SU-DHL-6 (cell line): ENCODE measurements at regions not wholly inside any gene's neighbourhood (a gene's known extent, or its start where the extent isn't known, plus 50 kb on each side); places are given as distances from the start of the nearest gene placed in this dataset.

Experiments
- H2AFZ ChIP-seq: fragments of 200-600 bp; sonication (generic); 2 replicates; pipeline ENCODE4 v1.6.1; 2014; ENCODE audit warnings: low read depth, mild to moderate bottlenecking, moderate library complexity, mixed read lengths, antibody characterized with exemption, low read length; ENCODE audit not compliant: severe bottlenecking
- H3F3A ChIP-seq: fragments of 200-600 bp; shearing (Covaris generic); 2 replicates; pipeline ENCODE4 v1.6.0; 2016; ENCODE audit warnings: antibody characterized with exemption, mild to moderate bottlenecking; ENCODE audit not compliant: insufficient read depth
- H3K27ac ChIP-seq: fragments of 200-600 bp; sonication (generic); 2 replicates; pipeline ENCODE4 v1.5.1; 2016; ENCODE audit warnings: low read depth, mild to moderate bottlenecking, low read length, moderate library complexity, mixed read lengths
- H3K27me3 ChIP-seq: fragments of 200-600 bp; sonication (generic), shearing (Covaris generic); 2 replicates; pipeline ENCODE4 v1.6.0; 2014; ENCODE audit warnings: mild to moderate bottlenecking, low read length
- H3K36me3 ChIP-seq: fragments of 200-600 bp; sonication (generic); 2 replicates; pipeline ENCODE4 v1.6.1; 2014; ENCODE audit warnings: mild to moderate bottlenecking, low read length, mixed read lengths
- H3K4me2 ChIP-seq: fragments of 300-600, 200-600 bp; shearing (Covaris generic), sonication (generic); 2 replicates; pipeline ENCODE4 v1.6.0; 2014; ENCODE audit warnings: low read length, low read depth, mild to moderate bottlenecking; ENCODE audit not compliant: poor library complexity, severe bottlenecking
- H3K4me3 ChIP-seq: fragments of 200-600 bp; sonication (generic); 2 replicates; pipeline ENCODE4 v1.5.1; 2014; ENCODE audit warnings: antibody characterized with exemption, low read length, mild to moderate bottlenecking, mixed read lengths; ENCODE audit not compliant: insufficient read depth, poor library complexity, severe bottlenecking
- H3K79me2 ChIP-seq: fragments of 200-600 bp; sonication (generic); 2 replicates; pipeline ENCODE4 v1.6.1; 2014; ENCODE audit warnings: mild to moderate bottlenecking, low read length, moderate library complexity; ENCODE audit not compliant: insufficient read depth
- H3K9ac ChIP-seq: fragments of 200-600 bp; sonication (generic); 2 replicates; pipeline ENCODE4 v1.7.0; 2014; ENCODE audit warnings: mild to moderate bottlenecking, low read length
- H3K9me2 ChIP-seq: fragments of 200-600 bp; sonication (generic); replicated peaks from 2 replicates; pipeline ENCODE4 v1.6.1; 2014; ENCODE audit warnings: low read length; ENCODE audit not compliant: insufficient read depth
- H3K9me3 ChIP-seq: fragments of 200-600 bp; sonication (generic); 2 replicates; pipeline ENCODE4 v1.6.1; 2014; ENCODE audit warnings: low read length, mixed read lengths; ENCODE audit not compliant: insufficient read depth
- H4K20me1 ChIP-seq: fragments of 200-600 bp; sonication (generic); 2 replicates; pipeline ENCODE4 v1.6.1; 2014; ENCODE audit warnings: low read depth, mild to moderate bottlenecking, antibody characterized with exemption, low read length, moderate library complexity, mixed read lengths
- CTCF ChIP-seq: fragments of 200-600 bp; sonication (generic); IDR thresholded peaks from one replicate; pipeline ENCODE4 v1.5.1; 2017; ENCODE audit warnings: antibody characterized with exemption, mild to moderate bottlenecking, low read length, moderate library complexity; ENCODE audit not compliant: insufficient read depth, poor library complexity, severe bottlenecking
- EZH2phosphoT487 ChIP-seq: fragments of 200-600 bp; sonication (generic), shearing (Covaris generic); conservative IDR thresholded peaks from 2 replicates; pipeline ENCODE4 v1.6.1; 2018; ENCODE audit warnings: mild to moderate bottlenecking, antibody characterized with exemption, low read length, moderate library complexity, mixed read lengths

GRCh38 chr2:14760169-14760568 lies 127.7 kb downstream of the LRATD1 start:
- no peak for TF ChIP-seq CTCF
- TF ChIP-seq EZH2phosphoT487: no peak
- H2AFZ ChIP-seq: no peak overlapping the region
- no peak overlapping the region for H3K9ac ChIP-seq
- no peak overlapping the region for H3K4me2 ChIP-seq
- H3K27me3 ChIP-seq: no peaks in the 10 kb centered on the region
- no peak overlapping the region for H3K27ac ChIP-seq
- no peaks in the 10 kb centered on the region for H3F3A ChIP-seq
- no peak overlapping the region for H3K4me3 ChIP-seq
- no peaks in the 10 kb centered on the region for H3K79me2 ChIP-seq
- H3K9me3 ChIP-seq: no peaks in the 10 kb centered on the region
- H3K36me3 ChIP-seq: no peaks in the 10 kb centered on the region
- no peaks in the 10 kb centered on the region for H3K9me2 ChIP-seq
- H4K20me1 ChIP-seq: no peaks in the 10 kb centered on the region

GRCh38 chr2:14761118-14761517 lies 128.6 kb downstream of the LRATD1 start:
- H3K36me3 ChIP-seq: no peaks in the 10 kb centered on the region
- no peaks in the 10 kb centered on the region for H3K79me2 ChIP-seq
- H3K4me3 ChIP-seq: no peak overlapping the region
- no peaks in the 10 kb centered on the region for H3K27me3 ChIP-seq
- no peak overlapping the region for H2AFZ ChIP-seq
- no peak overlapping the region for H3K4me2 ChIP-seq
- H4K20me1 ChIP-seq: no peaks in the 10 kb centered on the region
- no peaks in the 10 kb centered on the region for H3K9me2 ChIP-seq
- H3K9me3 ChIP-seq: no peaks in the 10 kb centered on the region
- H3K27ac ChIP-seq: no peak overlapping the region
- H3K9ac ChIP-seq: no peak overlapping the region
- H3F3A ChIP-seq: no peaks in the 10 kb centered on the region
- TF ChIP-seq EZH2phosphoT487: no peak
- TF ChIP-seq CTCF: no peak

GRCh38 chr2:14773696-14774095 lies 141.2 kb downstream of the LRATD1 start:
- Histone ChIP-seq H2AFZ (no peak overlapping the region), H3K9ac (no peak overlapping the region), H4K20me1 (no peaks in the 10 kb centered on the region), H3F3A (no peaks in the 10 kb centered on the region), H3K4me3 (no peak overlapping the region), H3K27me3 (no peaks in the 10 kb centered on the region), H3K9me3 (no peaks in the 10 kb centered on the region), H3K27ac (no peak overlapping the region), H3K4me2 (no peak overlapping the region), H3K9me2 (no peaks in the 10 kb centered on the region), H3K36me3 (no peaks in the 10 kb centered on the region), H3K79me2 (no peaks in the 10 kb centered on the region)
- TF ChIP-seq EZH2phosphoT487 (no peak), CTCF (no peak)
